GM18499 (cell line): ENCODE measurements at regions not wholly inside any gene's neighbourhood (a gene's known extent, or its start where the extent isn't known, plus 50 kb on each side); places are given as distances from the start of the nearest gene placed in this dataset.

Experiments
- ATAC-seq: cut with Tn5 transposase; IDR thresholded peaks from one replicate; pipeline ENCODE4 v1.9.1; 2021; ENCODE audit warnings: moderate number of reproducible peaks; ENCODE audit not compliant: insufficient read depth, unreplicated experiment

DNA sequence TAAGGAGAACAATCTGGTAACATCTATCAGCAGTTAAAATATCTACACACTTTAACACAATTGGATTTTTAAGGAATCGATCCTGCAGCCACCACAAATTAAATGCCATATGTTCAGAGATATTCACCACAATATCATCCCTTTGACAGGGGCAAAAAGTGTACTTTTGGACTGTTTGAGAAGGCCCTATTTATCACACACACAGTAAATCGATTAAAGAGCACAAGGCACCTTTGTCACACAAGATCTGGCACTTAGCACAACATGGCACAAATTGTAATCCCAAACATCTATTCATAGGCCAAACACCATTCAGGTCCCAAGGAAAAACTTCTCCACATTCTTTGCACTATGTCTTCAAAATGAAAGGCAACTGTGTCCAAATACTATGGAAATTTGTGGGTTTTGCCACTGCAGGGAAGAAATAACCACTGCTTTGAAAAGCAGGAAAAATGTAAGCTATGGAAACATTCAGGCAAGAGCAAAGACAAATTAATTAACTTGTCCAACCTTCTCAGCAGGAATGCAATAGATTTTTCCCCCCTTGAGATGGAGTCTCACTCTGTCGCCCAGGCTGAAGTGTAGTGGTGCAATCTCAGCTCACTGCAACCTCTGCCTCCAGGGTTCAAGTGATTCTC is 282.5 kb upstream of the TMPO start:
- ATAC-seq: no peak

DNA sequence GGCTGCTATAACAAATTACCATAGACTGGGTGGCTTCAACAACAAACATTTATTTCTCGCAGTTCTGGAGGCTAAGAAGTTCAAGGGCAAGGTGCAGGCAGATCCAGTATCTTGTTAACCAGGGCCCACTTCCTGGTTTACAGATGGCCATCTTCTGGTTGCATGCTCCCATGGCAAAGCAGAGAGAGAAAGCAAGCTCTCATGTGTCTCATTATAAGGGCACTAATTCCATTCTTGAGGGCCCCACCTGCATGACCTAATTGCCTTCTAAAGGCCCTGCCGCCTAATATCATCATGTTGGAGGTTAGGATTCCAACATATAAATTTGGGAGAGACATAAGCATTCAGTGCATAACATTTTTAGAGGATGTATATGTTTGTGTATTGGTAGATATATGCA is 280.1 kb upstream of the TMPO start:
- no peak for ATAC-seq

DNA sequence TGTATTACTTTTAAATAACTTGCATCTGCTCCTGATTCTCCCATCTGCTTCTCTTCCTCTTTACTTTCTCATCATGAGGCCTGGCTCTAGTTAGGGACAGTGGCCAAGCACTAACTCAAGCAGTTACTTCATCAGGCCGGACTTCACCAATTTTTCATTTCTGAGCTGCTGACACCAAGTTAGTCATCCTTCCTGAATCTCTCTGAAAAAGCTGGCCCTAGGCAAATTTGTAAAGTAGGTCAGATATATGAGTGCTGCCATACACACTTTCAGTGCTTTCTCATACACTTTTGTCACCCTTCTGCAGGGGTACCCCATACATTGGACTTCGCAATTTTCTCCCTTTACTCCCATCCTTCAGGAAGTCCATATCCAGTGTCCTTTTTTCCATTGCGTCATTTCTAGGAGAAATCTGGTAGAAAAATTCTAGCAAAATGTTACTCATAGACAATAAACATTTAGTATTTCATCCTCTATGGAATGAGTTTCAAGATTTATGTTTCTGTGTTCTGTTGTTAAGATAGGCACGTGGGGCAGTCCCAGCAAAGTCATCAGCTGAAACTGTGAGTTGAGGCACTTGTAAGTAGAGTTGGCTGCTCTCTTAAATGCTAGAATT is 276.8 kb upstream of the TMPO start:
- no peak for ATAC-seq

DNA sequence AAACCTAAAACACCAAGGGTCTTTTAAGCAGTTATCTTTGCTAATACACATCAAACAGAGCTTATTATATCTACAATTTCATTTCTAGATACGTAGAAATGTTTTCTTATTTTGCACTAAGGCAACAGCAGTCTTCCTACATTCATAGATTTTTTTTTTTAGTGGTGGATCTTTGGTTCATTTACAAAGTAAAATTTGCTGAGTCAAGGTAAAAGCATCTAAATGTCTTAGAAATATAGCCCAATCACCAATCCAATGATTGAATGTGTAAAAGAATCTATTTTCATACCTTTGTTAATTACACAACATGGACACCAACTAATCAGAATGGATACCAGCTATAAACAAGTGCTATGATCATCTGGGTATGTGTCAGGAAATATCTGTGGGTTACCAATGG is 272.2 kb upstream of the TMPO start:
- no peak for ATAC-seq

DNA sequence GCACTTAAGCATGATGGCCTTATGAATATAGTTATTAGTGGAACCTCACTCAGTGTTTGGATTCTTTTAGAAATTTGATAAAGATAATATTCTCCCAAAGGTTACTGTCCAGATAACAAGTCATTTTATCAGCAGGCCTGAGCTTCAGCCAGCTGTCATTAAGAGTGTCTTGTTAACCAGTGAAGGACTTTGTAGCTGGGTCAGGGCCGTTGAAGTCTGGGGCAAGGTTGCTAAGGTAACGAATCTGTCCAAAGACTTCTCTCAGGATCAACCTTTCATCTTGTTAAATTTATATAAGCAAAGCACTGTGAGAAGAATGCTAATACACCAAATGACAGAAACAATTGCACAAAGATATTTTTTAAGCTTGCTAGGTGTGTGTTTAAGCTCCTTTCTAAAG is 271.3 kb upstream of the TMPO start:
- ATAC-seq: no peak

DNA sequence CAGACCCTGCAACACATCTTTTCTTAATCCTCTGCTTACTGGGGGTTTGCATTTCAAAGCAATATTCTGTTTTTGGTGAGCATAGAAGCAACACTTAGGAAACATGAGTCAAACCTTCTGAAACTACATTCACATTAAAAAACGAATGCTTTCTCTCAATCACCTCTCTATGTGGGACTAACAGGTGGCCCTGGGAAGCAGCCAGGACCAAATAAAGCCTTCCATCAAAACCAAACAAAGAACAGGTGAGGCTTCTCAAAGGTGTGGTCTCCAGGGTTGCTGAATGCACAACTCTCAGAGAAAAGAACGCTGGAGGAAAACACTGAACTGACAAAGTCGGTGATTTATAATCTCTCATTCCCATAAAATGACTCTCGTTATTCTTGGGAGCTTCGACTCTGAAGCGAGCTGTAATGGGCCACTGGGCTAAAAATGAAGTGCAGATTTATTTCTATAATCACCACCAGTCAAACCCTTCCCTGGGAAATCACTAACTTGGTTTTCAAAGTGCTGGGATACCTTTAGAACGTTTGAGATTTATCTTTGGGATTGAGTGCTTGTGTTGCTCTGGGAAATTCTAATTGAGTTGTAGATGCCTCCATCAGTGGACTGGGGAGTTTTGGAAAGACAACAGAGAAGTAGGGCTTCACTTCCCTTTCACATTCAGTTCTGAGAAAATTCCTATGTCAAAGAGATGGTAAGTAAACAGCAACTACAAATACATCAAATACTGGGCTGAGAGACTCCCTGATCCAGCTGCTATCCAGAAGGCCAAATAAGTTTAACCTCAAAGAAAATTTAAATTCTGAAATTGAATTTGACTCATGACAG is 262.0 kb upstream of the TMPO start:
- ATAC-seq: no peak

DNA sequence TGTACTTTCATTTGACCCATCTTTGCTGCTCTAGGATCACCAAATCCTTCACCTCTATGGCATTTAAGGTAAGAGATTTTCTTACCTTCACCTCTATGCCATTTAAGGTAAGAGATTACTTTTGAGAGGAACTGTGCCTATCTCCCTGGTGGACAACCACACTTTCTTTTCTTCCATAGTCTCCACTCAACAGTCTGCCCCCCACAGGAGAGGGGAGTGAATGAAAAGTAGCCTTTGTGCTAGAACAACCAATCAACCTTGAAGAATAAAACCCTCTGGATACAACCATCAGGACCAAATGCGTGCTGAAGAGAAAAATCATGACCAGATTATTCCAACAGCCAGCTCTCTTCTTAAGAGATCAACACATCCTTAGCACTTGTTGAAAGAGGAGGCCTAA is 258.6 kb upstream of the TMPO start:
- no peak for ATAC-seq

DNA sequence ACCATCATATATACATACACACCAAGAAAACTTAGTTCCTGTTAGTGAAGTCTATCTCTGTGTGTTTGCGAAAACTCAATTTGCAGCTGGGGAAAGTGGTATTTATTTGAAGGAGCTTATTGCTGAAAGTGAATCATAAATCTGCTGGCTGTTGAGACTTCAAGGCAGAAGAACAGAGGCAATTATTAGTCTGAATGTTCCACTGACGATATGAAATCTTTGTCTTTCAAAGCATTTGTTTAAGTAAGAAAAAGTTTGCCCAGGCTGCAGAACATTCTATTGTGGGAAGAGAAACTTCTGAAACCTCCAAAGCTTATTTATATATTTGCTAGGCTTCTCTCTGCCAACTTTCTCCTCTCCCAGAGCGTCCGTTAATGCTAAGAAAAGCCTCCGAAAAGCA is 255.7 kb upstream of the TMPO start:
- ATAC-seq: no peak

DNA sequence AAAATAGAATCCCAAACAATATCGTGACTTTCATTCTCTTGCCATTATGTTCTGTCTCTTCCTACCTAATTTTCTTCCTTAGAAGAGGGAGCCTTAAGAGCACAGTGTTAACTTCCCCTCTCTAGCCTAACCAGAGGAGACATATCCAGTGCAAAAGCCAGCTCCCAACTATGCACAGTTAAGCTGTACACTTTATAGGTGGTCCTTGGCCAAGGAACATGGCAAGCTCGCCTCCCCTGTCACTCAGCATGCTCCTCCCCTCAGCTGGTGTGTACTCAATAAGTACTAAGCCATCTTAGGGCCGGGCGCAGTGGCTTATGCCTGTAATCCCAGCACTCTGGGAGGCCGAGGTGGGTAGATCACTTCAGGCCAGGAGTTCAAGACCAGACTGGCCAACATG is 255.1 kb upstream of the TMPO start:
- no peak for ATAC-seq

DNA sequence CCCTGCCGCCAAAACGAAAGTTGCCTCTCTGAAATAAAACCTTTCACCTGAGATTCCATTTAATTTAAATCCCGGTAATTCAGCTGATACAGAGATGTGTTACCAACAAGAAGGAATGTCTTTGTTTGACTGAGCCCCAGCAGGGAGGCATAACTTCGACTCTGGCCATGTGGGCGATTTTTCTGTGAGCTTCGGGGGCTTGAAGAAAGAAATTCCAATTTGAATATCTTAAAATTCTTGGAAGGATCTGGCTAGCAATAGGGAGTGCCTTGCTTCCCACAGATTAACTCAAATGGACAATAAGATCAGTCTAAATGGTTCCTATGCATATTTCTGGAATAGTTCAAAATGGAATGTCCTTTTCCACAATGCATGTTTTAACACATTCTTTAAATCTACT is 252.5 kb upstream of the TMPO start:
- no peak for ATAC-seq

DNA sequence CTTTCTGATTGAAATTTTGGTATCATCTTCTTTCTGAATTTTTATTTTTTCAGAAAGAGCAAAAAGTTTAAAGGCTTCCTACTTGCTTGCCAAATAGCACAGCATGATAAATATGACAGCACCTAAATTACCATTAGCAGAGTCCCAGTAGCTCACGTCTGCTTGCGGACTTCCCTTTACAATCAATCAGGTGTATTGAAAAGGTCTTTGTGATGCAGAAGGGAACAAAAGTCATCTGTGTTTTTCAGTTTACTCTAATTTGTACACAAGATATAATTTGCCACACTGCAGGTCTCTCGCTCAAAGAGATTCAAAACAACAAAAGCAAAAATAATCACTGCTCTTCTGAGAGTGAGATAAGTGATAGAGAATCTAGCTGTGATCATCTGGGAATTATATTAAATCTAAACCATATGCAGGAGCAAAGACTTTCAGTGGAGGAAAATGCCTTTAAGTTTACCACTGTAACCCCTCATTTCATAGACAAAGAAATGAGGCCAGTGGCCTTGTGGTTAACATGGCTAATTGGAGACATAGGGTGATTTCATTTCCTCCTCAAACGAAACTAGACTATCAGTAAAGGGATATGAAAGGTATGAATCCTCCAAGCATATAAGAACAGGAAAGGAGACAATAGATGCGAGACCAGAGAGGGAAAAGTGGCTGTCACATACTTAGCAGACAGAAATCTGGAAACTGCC is 240.8 kb upstream of the TMPO start:
- ATAC-seq: peak; percentile 99

DNA sequence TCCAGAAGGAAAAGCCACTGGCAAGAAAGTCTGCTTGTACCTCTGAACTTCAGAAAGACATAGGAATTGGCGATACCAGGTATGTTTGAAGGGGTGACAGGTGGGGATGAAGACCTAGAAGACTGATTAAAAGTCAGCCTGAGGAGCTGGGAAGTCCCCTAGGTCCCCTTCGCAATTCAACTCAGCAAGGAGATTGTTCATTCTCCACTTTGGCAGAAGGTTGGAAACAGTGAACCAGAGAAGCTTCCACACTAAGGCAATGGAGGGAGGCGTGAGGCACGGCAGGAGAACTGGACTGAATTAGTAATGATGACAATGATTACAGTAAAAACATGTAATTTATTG is 240.3 kb upstream of the TMPO start:
- no peak for ATAC-seq

DNA sequence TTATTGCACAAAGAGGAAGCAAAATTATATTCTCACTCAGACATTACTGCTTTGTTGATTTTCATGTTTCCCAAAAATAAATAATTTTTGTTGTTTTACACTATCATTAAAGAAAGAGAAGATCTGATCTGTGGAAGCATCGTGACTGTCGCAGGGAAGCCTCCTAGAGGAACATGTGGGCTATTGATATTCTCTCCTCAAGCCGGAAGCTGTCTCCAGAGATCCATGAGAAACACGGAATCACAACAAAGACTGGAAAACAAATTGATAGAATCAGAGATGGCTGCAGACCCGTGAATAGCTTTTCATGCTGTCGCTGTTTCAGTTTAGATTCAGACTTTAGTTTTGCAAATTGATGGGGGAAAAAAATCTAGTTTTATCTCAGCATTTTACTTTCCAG is 235.2 kb upstream of the TMPO start:
- ATAC-seq: no peak

DNA sequence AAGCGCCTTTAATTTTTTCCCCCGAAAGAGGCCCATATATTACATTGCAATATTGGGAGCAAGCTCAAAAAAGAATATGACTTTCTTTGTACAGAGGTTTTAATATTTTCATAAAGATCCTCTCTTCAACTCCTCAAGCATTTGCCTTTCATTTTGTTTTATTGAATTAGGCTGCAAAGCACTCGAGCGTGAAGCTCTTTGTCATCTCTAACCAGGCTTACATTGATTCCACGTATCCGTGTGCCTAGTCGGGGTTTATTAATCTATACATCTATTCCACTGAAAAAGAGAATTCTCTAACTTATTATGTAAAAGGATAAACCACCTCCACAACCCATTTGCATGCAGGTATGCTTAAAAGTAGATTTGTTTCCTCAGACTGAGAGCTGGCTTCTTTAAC is 234.8 kb upstream of the TMPO start:
- no peak for ATAC-seq

DNA sequence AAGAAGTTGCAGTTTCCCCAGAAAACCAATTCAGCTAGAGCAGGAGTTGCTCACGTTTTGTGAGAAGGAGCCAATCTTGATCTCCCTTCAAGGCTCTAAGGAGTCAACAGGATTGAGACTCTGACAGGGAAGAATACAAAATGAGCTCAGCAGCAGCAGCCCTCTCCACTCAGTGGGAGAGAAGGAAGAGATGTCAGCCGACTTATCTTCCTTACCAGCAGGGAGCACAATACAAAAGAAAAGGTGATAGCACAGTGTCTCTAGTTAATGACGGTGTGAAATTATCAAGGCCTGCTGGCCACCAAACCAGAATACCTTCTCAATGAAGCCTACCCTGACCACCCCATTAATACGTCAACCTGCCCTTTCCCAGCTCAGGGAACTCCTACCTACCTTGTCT is 223.6 kb upstream of the TMPO start:
- ATAC-seq: no peak

DNA sequence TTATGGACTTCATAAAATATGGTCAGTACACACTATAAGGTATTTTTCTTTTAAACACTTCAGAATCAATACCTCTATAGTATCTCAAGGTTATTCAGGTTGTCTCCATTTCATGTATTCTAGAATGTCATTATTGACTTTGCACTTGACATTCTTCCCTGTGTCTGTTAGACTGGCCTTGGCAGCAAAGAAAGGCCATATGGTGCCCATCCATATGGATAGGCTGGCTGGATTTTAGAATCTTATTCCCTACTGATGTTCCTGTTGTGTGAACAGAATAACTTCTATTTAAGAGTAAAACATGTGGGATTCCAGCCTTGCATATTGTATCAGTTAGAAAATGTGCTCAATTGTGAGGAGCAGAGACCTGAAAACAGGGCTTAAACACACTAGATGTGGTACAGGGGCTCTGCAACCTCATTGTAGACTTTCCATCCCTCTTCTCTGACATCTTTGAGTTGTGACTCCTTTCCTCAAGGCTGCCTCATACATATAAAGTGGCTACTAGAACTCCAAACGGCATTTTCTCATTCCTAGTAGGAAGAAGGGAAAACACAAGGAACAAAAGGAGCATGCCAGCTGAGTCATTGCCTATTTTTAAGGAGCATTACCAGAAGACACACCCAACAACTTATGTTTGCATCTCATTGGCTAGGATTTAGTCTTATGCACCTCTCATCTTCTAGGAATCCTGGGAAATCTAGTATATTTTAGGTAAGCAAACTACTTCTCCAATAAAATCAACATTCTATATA is 221.2 kb upstream of the TMPO start:
- no peak for ATAC-seq

DNA sequence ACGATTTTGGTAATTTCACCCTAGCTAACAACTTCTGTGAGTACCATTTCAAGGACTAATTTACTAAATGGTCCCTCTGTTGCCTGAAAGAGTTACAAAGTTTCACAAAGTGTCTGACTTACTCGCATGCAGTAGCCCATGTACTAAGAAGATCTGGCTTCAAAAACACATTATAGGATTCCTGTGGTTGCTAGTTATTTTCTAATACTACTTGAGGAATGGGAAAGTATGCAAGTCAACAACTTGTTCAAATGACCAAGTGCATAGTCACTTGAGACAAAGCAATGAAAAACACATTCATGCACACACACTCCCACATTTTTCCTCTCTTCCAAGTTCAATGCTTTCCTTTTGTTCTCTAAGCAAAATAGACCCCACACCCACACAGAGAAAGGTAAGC is 219.7 kb upstream of the TMPO start:
- no peak for ATAC-seq

DNA sequence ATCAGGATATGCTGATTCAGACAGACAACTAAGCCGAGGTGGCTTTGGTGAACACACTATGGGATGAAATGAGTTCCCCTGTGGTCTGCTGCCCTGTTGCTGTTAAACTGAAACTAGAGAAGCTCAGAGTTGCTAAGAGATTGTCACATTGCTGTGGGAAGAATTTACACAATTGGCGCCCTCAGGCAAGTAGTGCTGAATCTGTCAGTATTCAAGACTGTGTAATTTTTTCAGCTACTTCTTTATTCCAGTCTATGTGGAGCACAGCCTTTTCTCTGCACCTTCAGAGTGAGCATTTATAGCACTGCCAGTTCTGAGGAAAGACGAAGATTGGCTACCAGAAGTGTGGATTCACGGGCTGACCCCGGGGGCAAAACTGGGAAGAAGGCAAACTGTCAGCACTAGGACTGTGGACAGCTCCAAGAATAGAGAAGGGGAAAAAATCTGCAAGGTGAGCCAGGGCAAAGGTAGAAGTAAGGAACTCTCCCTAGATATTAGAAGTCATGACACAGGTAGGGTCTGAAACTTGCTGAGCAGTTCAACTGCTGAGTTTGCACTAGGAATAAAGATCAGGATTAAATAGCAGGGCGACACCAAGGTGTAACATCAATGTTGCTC is 218.8 kb upstream of the TMPO start:
- no peak for ATAC-seq

DNA sequence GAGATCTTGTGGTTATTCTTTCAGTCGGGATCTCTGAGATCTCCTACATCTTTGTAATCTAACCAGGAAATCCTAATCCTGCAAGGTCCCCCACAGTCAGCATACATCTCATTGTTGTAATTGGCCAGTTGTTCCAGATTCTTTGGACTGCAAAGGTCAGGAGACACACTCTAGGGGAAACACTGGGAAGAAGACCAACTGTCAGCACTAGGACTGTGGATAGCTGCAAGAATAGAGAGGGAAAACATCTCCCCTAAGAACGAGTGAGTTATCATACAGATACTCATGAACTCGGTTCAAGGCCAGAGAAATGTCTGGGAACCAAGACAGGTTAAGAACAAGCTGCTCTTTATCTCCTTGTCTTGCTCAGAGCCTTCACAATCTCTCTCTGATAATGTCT is 217.9 kb upstream of the TMPO start:
- ATAC-seq: no peak

DNA sequence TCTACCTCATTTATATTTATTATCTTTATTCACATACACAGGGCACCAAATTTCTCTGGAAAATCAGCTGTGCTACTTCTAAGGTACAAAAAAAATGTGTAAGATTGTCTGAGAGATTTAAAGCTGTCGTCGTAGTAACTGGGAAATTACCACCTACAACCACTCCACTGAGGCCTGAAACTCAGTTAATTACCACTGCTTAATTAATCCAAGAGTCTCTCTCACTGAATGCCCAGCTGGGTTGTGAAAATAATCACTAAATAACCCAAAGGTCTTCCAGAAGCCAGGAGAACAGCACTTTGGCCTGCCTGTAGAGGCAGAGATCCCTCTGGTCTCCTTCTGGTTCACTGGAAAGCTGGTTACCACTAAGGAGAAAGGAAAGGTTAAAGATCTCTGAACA is 207.2 kb upstream of the TMPO start:
- ATAC-seq: no peak
